ENCODE measurements at regions not wholly inside any gene's neighbourhood (a gene's known extent, or its start where the extent isn't known, plus 50 kb on each side); places are given as distances from the start of the nearest gene placed in this dataset.
A peak's percentile ranks its signal among the peaks of the same experiment; 100 is the strongest.
"Not testable (repeated sequence)": the region's sequence is repeated elsewhere in the genome, so short reads cannot be mapped to it uniquely, and the experiment has no call there.

- DNase-seq: no peak
These were observed 122.6 kb upstream of the FREM1 start for GRCh38 chr9:15032860-15033259.

- DNase-seq: no peak
These were observed 110.9 kb upstream of the FREM1 start for GRCh38 chr9:15021146-15021545.

GRCh38 chr9:15018096-15018637 lies 107.9 kb upstream of the FREM1 start:
- no peak for DNase-seq

- DNase-seq: no peak
These were observed 100.4 kb upstream of the FREM1 start for GRCh38 chr9:15010581-15010980.

- DNase-seq: no peak
These were observed 97.5 kb upstream of the FREM1 start for GRCh38 chr9:15007698-15008097.

GRCh38 chr9:14994738-14995137 lies 84.5 kb upstream of the FREM1 start:
- DNase-seq: no peak

- no peak for DNase-seq
These were observed 83.8 kb upstream of the FREM1 start for GRCh38 chr9:14993901-14994554.

GRCh38 chr9:14993061-14993800 lies 83.0 kb upstream of the FREM1 start:
- peak; percentile 46 to 63 for DNase-seq

GRCh38 chr9:14992516-14992915 lies 82.3 kb upstream of the FREM1 start:
- DNase-seq: no peak

GRCh38 chr9:14992081-14992480 lies 81.9 kb upstream of the FREM1 start:
- no peak for DNase-seq

GRCh38 chr9:14990647-14991046 lies 80.4 kb upstream of the FREM1 start:
- DNase-seq: not testable (repeated sequence)

- no peak for DNase-seq
These were observed 79.6 kb upstream of the FREM1 start for GRCh38 chr9:14989811-14990210.

- not testable (repeated sequence) for DNase-seq
These were observed 79.1 kb upstream of the FREM1 start for GRCh38 chr9:14989336-14989735.

- DNase-seq: no peak
These were observed 77.6 kb upstream of the FREM1 start for GRCh38 chr9:14987858-14988257.

GRCh38 chr9:14985419-14985818 lies 75.2 kb upstream of the FREM1 start:
- no peak for DNase-seq

GRCh38 chr9:14983599-14983998 lies 73.4 kb upstream of the FREM1 start:
- DNase-seq: no peak

- DNase-seq: no peak
These were observed 71.2 kb upstream of the FREM1 start for GRCh38 chr9:14981291-14981950.

- DNase-seq: no peak
These were observed 68.1 kb upstream of the FREM1 start for GRCh38 chr9:14978022-14979000.

- no peak for DNase-seq
These were observed 57.5 kb upstream of the FREM1 start for GRCh38 chr9:14967450-14968321.

GRCh38 chr9:14962193-14962882 lies 52.1 kb upstream of the FREM1 start:
- no peak for DNase-seq
